Common myeloid progenitor, CD34-positive (primary cell): ENCODE measurements at regions not wholly inside any gene's neighbourhood (a gene's known extent, or its start where the extent isn't known, plus 50 kb on each side); places are given as distances from the start of the nearest gene placed in this dataset.

Experiments used
- CTCF ChIA-PET: fragments of 350-600 bp; sonication (Branson Sonifier 250); formaldehyde crosslinking; loops from one replicate; lab custom pipeline; 2021; ENCODE audit warnings: antibody characterized with exemption; lab: Charles Lee
- POLR2A ChIA-PET: fragments of 350-600 bp; sonication (Branson Sonifier 250); formaldehyde crosslinking; loops from one replicate; lab custom pipeline; 2021; ENCODE audit warnings: antibody characterized with exemption; lab: Charles Lee
- DNase-seq, 3 donors: peaks; one replicate each; pipeline versions ENCODE4 v3.0.0 to v3.0.0-alpha.2; 2013
- H3K27ac ChIP-seq, 2 experiments: 1 replicate in 1 of 2; 2 replicates in 1 of 2; pipeline ENCODE4 v1.7.0; 2013; ENCODE audit warnings: inconsistent platforms in 2 of 2, low read length in 2 of 2, mild to moderate bottlenecking in 2 of 2, low read depth in 1 of 2, moderate library complexity in 1 of 2; ENCODE audit not compliant: severe bottlenecking in 2 of 2, insufficient read depth in 1 of 2, poor library complexity in 1 of 2
- H3K27me3 ChIP-seq, 5 experiments: replicated peaks in 2 of 5; 1 replicate in 3 of 5; 2 replicates in 2 of 5; pipeline versions ENCODE4 v1.6.1 to v1.7.0; 2013; ENCODE audit warnings: low read length in 4 of 5, mild to moderate bottlenecking in 2 of 5, moderate library complexity in 2 of 5, inconsistent platforms in 1 of 5; ENCODE audit not compliant: insufficient read depth in 5 of 5, control insufficient read depth in 4 of 5
- H3K36me3 ChIP-seq, 4 experiments: 1 replicate in 2 of 4; 2 replicates in 2 of 4; pipeline versions ENCODE4 v1.6.1 to v1.7.0; 2013; ENCODE audit warnings: low read length in 3 of 4, control low read depth in 1 of 4, mild to moderate bottlenecking in 1 of 4; ENCODE audit not compliant: control insufficient read depth in 4 of 4, insufficient read depth in 4 of 4
- H3K4me1 ChIP-seq, 4 experiments: 1 replicate in 3 of 4; 2 replicates in 1 of 4; pipeline versions ENCODE4 v1.6.1 to v1.7.1; 2013; ENCODE audit warnings: low read length in 3 of 4, mild to moderate bottlenecking in 3 of 4, control low read depth in 1 of 4, inconsistent platforms in 1 of 4, moderate library complexity in 1 of 4; ENCODE audit not compliant: control insufficient read depth in 4 of 4, insufficient read depth in 4 of 4; ENCODE audit errors: control extremely low read depth in 1 of 4
- H3K4me3 ChIP-seq, 7 experiments: 1 replicate in 4 of 7; 2 replicates in 3 of 7; pipeline versions ENCODE4 v1.5.1 to v1.7.0; 2013; ENCODE audit warnings: mild to moderate bottlenecking in 7 of 7, low read length in 6 of 7, moderate library complexity in 6 of 7, inconsistent platforms in 2 of 7, low read depth in 2 of 7, control low read depth in 1 of 7; ENCODE audit not compliant: insufficient read depth in 4 of 7, control insufficient read depth in 1 of 7; ENCODE audit errors: extremely low read depth in 1 of 7
- H3K9me3 ChIP-seq, 5 experiments: 1 replicate in 4 of 5; 2 replicates in 1 of 5; pipeline versions ENCODE4 v1.6.1 to v1.7.1; 2013; ENCODE audit warnings: low read length in 4 of 5, mild to moderate bottlenecking in 2 of 5, inconsistent platforms in 1 of 5, low read depth in 1 of 5, moderate library complexity in 1 of 5; ENCODE audit not compliant: control insufficient read depth in 4 of 5, insufficient read depth in 2 of 5; ENCODE audit errors: control extremely low read depth in 1 of 5
- WGBS: methylation state at CpG from one replicate; pipeline ENCODE4 v1.1.5; 2013; ENCODE audit not compliant: insufficient coverage; 5-methylcytosine and 5-hydroxymethylcytosine counted together

GRCh38 chr4:38539501-38539900, 124.5 kb upstream of the KLF3 start:
- no peaks in the 10 kb centered on the region for H3K27me3 ChIP-seq
- H3K36me3 ChIP-seq: no peaks in the 10 kb centered on the region
- no peak overlapping the region for H3K27ac ChIP-seq
- no peaks in the 10 kb centered on the region for H3K4me1 ChIP-seq
- 100% methylated on average over 3 of the region's 4 CpGs for WGBS
- no peak overlapping the region for H3K4me3 ChIP-seq
- DNase-seq: peak in 1 of 3 donors; percentile 17
- H3K9me3 ChIP-seq: no peaks in the 10 kb centered on the region
- ChIA-PET POLR2A (no interaction called here), CTCF (interaction anchor here (0.7 kb wide), 1 partner anchor 1903 kb away, joined by 4 read pairs; no protein-coding TSS in a partner anchor)

GRCh38 chr4:38547052-38547451, 116.9 kb upstream of the KLF3 start:
- Histone ChIP-seq H3K36me3 (no peaks in the 10 kb centered on the region), H3K27me3 (no peaks in the 10 kb centered on the region), H3K9me3 (no peaks in the 10 kb centered on the region), H3K4me1 (no peaks in the 10 kb centered on the region), H3K4me3 (no peak overlapping the region), H3K27ac (no peak overlapping the region)
- DNase-seq: no peak
- POLR2A ChIA-PET: no interaction called here
- WGBS: no CpG with 5 or more reads among the region's 2 CpGs
- CTCF ChIA-PET: no interaction called here

- Histone ChIP-seq H3K4me3 (no peak overlapping the region), H3K4me1 (no peaks in the 10 kb centered on the region), H3K9me3 (no peaks in the 10 kb centered on the region), H3K27ac (no peak overlapping the region), H3K27me3 (no peaks in the 10 kb centered on the region), H3K36me3 (no peaks in the 10 kb centered on the region)
- WGBS: 100% methylated on average over 1 of the region's 3 CpGs
- no peak for DNase-seq
- ChIA-PET POLR2A (no interaction called here), CTCF (no interaction called here)
These were observed 115.7 kb upstream of the KLF3 start for GRCh38 chr4:38548256-38548655.

GRCh38 chr4:38559374-38559773, 104.6 kb upstream of the KLF3 start:
- POLR2A ChIA-PET: no interaction called here
- Histone ChIP-seq H3K27ac (no peak overlapping the region), H3K9me3 (peaks cover 0 to 4% (median 0%) of the 10 kb centered on the region in 5 experiments), H3K27me3 (no peaks in the 10 kb centered on the region), H3K4me1 (peaks cover 0 to 10% (median 3%) of the 10 kb centered on the region in 4 experiments), H3K4me3 (no peak overlapping the region), H3K36me3 (no peaks in the 10 kb centered on the region)
- CTCF ChIA-PET: no interaction called here
- 100% methylated on average over 3 of the region's 6 CpGs for WGBS
- DNase-seq: no peak

- no peak overlapping the region for H3K27ac ChIP-seq
- no peaks in the 10 kb centered on the region for H3K36me3 ChIP-seq
- no peak for DNase-seq
- H3K27me3 ChIP-seq: no peaks in the 10 kb centered on the region
- WGBS: 100% methylated on average over 3 of the region's 6 CpGs
- H3K4me1 ChIP-seq: peaks cover 0 to 10% (median 3%) of the 10 kb centered on the region in 4 experiments
- no peak overlapping the region for H3K4me3 ChIP-seq
- ChIA-PET POLR2A (no interaction called here), CTCF (interaction anchor here (1.4 kb wide), 1 partner anchor 241 kb away, joined by 3 read pairs; no protein-coding TSS in a partner anchor)
- H3K9me3 ChIP-seq: peaks cover 0 to 4% (median 0%) of the 10 kb centered on the region in 5 experiments
These were observed 103.7 kb upstream of the KLF3 start for GRCh38 chr4:38560340-38560739.

DNA sequence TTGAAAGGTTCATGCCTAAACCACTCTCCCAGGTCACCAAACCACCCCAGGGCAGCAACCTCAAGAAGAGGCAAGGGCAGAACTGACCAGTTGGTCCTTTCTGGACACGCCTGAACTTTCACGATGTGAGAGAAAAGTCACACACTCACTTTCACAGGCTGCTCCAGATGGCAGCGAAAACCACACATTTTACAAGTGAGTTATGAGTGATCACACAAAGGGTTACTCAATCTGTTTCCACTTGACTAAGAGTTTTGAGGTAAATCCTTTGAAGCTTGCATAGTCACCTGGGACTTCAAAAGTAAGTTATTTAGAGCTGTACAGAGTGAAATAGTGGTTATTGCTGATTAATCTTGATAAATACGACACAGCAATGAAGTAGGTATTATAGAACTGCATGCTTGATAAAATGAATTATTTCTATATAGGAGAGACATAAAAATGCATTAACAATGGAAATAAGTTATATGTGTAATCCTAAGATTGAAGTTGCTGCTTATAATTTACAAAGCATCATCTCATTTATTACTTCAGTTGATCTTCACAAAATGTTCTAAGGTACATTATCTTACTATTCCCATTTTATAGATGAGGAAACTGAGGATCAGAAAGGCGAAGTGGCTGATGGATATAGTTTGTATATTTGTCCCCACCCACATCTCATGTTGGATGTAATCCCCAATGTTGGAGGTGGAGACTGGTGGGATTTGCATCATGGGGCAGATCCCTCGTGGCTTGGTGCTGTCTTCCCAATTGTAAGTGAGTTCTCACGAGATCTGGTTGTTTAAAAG, 103.0 kb upstream of the KLF3 start:
- CTCF ChIA-PET: interaction anchor here (1.4 kb wide), 1 partner anchor 242 kb away, joined by 3 read pairs; no protein-coding TSS in a partner anchor
- Histone ChIP-seq H3K4me3 (no peak overlapping the region), H3K27me3 (no peaks in the 10 kb centered on the region), H3K27ac (no peak overlapping the region), H3K36me3 (no peaks in the 10 kb centered on the region), H3K4me1 (peaks cover 0 to 10% (median 3%) of the 10 kb centered on the region in 4 experiments), H3K9me3 (no peaks in the 10 kb centered on the region)
- 93% methylated on average over 3 of the region's 7 CpGs for WGBS
- POLR2A ChIA-PET: no interaction called here
- peak in 2 of 3 donors; percentile 9 to 26 for DNase-seq

DNA sequence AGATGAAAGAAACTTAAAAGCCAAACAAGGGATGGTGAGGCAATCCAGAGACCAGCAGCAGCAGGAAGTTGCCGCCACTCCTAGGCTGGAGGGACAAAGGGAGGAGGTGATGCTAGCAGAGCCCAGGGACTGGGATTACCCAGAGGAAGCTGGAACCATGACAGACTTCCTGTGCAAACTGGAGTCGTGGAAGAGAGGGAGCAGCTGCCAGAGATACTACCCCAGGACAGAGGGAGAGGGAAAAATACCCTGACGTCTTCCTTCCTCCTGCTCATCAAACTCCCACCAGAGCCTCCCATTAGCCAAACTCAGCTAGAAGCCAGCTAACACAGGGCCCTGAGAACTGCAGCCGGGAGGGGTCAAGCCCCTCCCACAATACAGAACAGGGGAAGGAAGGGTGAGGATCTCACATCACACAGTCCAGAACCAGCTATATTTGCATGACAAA, 101.2 kb upstream of the KLF3 start:
- POLR2A ChIA-PET: no interaction called here
- Histone ChIP-seq H3K9me3 (no peaks in the 10 kb centered on the region), H3K27me3 (no peaks in the 10 kb centered on the region), H3K4me1 (peaks cover 0 to 10% (median 3%) of the 10 kb centered on the region in 4 experiments), H3K27ac (no peak overlapping the region), H3K36me3 (no peaks in the 10 kb centered on the region), H3K4me3 (no peak overlapping the region)
- CTCF ChIA-PET: interaction anchor here (0.6 kb wide), 1 partner anchor 14 kb away, joined by 3 read pairs; no protein-coding TSS in a partner anchor
- 90% methylated on average over 1 of the region's 4 CpGs for WGBS
- DNase-seq: no peak
